Gastroesophageal sphincter (tissue), 4 donors: ENCODE measurements at regions not wholly inside any gene's neighbourhood (a gene's known extent, or its start where the extent isn't known, plus 50 kb on each side); places are given as distances from the start of the nearest gene placed in this dataset.
"Not testable (repeated sequence)": the region's sequence is repeated elsewhere in the genome, so short reads cannot be mapped to it uniquely, and the experiment has no call there.

Source experiments
- ATAC-seq: fragments of 150-250 bp; one replicate; pipeline ENCODE4 v1.9.1; 2016; ENCODE audit warnings: mild to moderate bottlenecking, moderate library complexity
- H3K27ac ChIP-seq, 4 donors: fragments of 200-600 bp; sonication (generic) in 3 of 4; 1 replicate in 3 of 4; 2 replicates in 1 of 4; pipeline ENCODE4 v1.5.1; 2016 to 2019
- H3K27me3 ChIP-seq: fragments of 200-600 bp; sonication (generic); one replicate; pipeline ENCODE4 v1.5.1; 2019
- H3K36me3 ChIP-seq, 2 donors: fragments of 200-600 bp; sonication (generic); one replicate each; pipeline ENCODE4 v1.5.1; 2019; ENCODE audit warnings: control low read depth in 1 of 2
- H3K4me1 ChIP-seq, 3 donors: fragments of 200-600 bp; sonication (generic); 1 replicate in 2 of 3; 2 replicates in 1 of 3; pipeline ENCODE4 v1.5.1; 2016 to 2019; ENCODE audit warnings: control low read depth in 2 of 3
- H3K4me3 ChIP-seq, 2 donors: fragments of 200-600 bp; sonication (generic); one replicate each; pipeline ENCODE4 v1.5.1; 2019; ENCODE audit warnings: mild to moderate bottlenecking in 1 of 2, moderate library complexity in 1 of 2
- H3K9me3 ChIP-seq, 3 donors: fragments of 200-600 bp; sonication (generic); one replicate each; pipeline ENCODE4 v1.5.1; 2017 to 2019; ENCODE audit warnings: control low read depth in 2 of 3
- CTCF ChIP-seq, 4 experiments: fragments of 200-600 bp in 2 of 4; fragments of 450-650 bp in 2 of 4; sonication (generic) in 1 of 4; IDR thresholded peaks; one replicate each; pipeline ENCODE4 v1.5.1; 2017 to 2019; ENCODE audit warnings: antibody characterized with exemption in 4 of 4, mild to moderate bottlenecking in 2 of 4, moderate library complexity in 2 of 4
- EP300 ChIP-seq: sonication (generic); formaldehyde crosslinking; IDR thresholded peaks from one replicate; pipeline ENCODE4 v1.6.1; 2017; ENCODE audit warnings: antibody characterized with exemption, mild to moderate bottlenecking
- POLR2A ChIP-seq, 2 donors: fragments of 450-650 bp; IDR thresholded peaks; one replicate each; pipeline ENCODE4 v1.6.1; 2017; ENCODE audit warnings: antibody characterized with exemption in 2 of 2, mild to moderate bottlenecking in 2 of 2, moderate library complexity in 1 of 2
- POLR2AphosphoS5 ChIP-seq: sonication (generic); formaldehyde crosslinking; IDR thresholded peaks from one replicate; pipeline ENCODE4 v1.6.1; 2017; ENCODE audit warnings: antibody characterized with exemption
- WGBS, 2 donors: methylation state at CpG; one replicate each; pipeline ENCODE4 v1.1.5; 2018; ENCODE audit warnings: low coverage in 1 of 2; 5-methylcytosine and 5-hydroxymethylcytosine counted together

GRCh38 chr1:221045842-221046831 lies 166.9 kb downstream of the HLX start:
- H3K27ac ChIP-seq = no peak overlapping the region
- peaks cover 0 to 9% (median 0%) of the 10 kb centered on the region in 3 donors for H3K4me1 ChIP-seq
- peak; percentile 43 for ATAC-seq
- no peak overlapping the region for H3K4me3 ChIP-seq
- 68 to 88% methylated on average over 4 to 5 of the region's 5 CpGs for WGBS, 2 donors
- TF ChIP-seq POLR2AphosphoS5 (no peak), EP300 (no peak), POLR2A (IDR thresholded peaks at IDR 0.05) (no peak), CTCF (IDR thresholded peaks at IDR 0.05) (no peak)
- no peaks in the 10 kb centered on the region for H3K27me3 ChIP-seq
- H3K36me3 ChIP-seq = no peaks in the 10 kb centered on the region
- peaks cover 0 to 18% (median 0%) of the 10 kb centered on the region in 3 donors for H3K9me3 ChIP-seq

- 67 to 78% methylated on average over 4 of the region's 4 CpGs for WGBS, 2 donors
- H3K27me3 ChIP-seq, H3K36me3 ChIP-seq, H3K4me3 ChIP-seq, H3K4me1 ChIP-seq, ATAC-seq, H3K27ac ChIP-seq: not testable (repeated sequence)
- H3K9me3 ChIP-seq = peaks cover 0 to 24% (median 0%) of the 10 kb centered on the region in 3 donors
Measured at GRCh38 chr1:221051391-221051790, 172.1 kb downstream of the HLX start.

- 46 to 52% methylated on average over 3 to 4 of the region's 4 CpGs for WGBS, 2 donors
- TF ChIP-seq EP300 (no peak), POLR2A (IDR thresholded peaks at IDR 0.05) (no peak)
- H3K4me1 ChIP-seq = no peaks in the 10 kb centered on the region
- no peak for ATAC-seq
- H3K27me3 ChIP-seq = no peaks in the 10 kb centered on the region
- H3K36me3 ChIP-seq = no peaks in the 10 kb centered on the region
- no peak overlapping the region for H3K4me3 ChIP-seq
- no peak overlapping the region for H3K27ac ChIP-seq
- peaks cover 0 to 22% (median 0%) of the 10 kb centered on the region in 3 donors for H3K9me3 ChIP-seq
Measured at GRCh38 chr1:221053889-221054288, 174.6 kb downstream of the HLX start.

GRCh38 chr1:221059506-221059905 lies 180.3 kb downstream of the HLX start:
- no peaks in the 10 kb centered on the region for H3K9me3 ChIP-seq
- no peak for TF ChIP-seq POLR2AphosphoS5
- no peak for TF ChIP-seq POLR2A (IDR thresholded peaks at IDR 0.05)
- TF ChIP-seq EP300 = no peak
- TF ChIP-seq CTCF (IDR thresholded peaks at IDR 0.05) = no peak
- H3K27me3 ChIP-seq = no peaks in the 10 kb centered on the region
- WGBS, 2 donors = 64 to 76% methylated on average over 1 of the region's 1 CpG
- no peak overlapping the region for H3K4me3 ChIP-seq
- no peaks in the 10 kb centered on the region for H3K36me3 ChIP-seq
- H3K4me1 ChIP-seq = no peaks in the 10 kb centered on the region
- ATAC-seq = no peak
- H3K27ac ChIP-seq = no peak overlapping the region

- no peaks in the 10 kb centered on the region for H3K27me3 ChIP-seq
- H3K4me3 ChIP-seq = no peak overlapping the region
- no peak for TF ChIP-seq POLR2AphosphoS5
- TF ChIP-seq POLR2A (IDR thresholded peaks at IDR 0.05) = no peak
- no peak for TF ChIP-seq CTCF (IDR thresholded peaks at IDR 0.05)
- no peak for TF ChIP-seq EP300
- ATAC-seq = no peak
- H3K27ac ChIP-seq = no peak overlapping the region
- H3K9me3 ChIP-seq = no peaks in the 10 kb centered on the region
- H3K4me1 ChIP-seq = no peaks in the 10 kb centered on the region
- no peaks in the 10 kb centered on the region for H3K36me3 ChIP-seq
Measured at GRCh38 chr1:221063651-221064050, 184.4 kb downstream of the HLX start.
